ENCODE measurements at regions not wholly inside any gene's neighbourhood (a gene's known extent, or its start where the extent isn't known, plus 50 kb on each side); places are given as distances from the start of the nearest gene placed in this dataset.

DNA sequence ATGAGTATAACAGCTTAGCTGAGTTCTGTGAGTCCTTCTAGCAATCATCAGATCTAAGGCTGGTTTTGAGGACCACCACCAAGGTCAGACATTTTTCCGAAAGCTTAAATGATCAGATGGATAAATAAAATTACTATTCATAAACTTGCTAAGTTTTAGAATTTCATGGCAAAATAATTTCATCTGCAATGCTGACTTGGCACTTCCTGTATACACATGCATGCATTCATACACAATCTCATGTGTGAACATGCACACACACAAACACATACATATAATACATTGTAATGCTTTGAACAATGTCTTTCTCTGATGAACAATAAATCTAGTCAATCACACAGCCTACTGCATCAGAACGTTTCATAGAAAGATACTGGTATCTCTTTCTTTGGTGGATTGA is 1068.3 kb downstream of the HACE1 start:
- DNase-seq (ENCODE audit: low read depth, low spot score), result no peak
- Histone ChIP-seq H3K9ac (ENCODE audit: insufficient read length, low read depth) (no peak overlapping the region), H3K4me3 (ENCODE audit: insufficient read length, low read depth) (no peak overlapping the region), H3K36me3 (ENCODE audit: insufficient read depth, insufficient read length, low read length) (no peaks in the 10 kb centered on the region), H3K4me1 (ENCODE audit: insufficient read depth, insufficient read length) (no peaks in the 10 kb centered on the region), H3K9me3 (ENCODE audit: insufficient read depth, low read length) (no peaks in the 10 kb centered on the region), H3K27me3 (ENCODE audit: insufficient read depth, insufficient read length) (no peaks in the 10 kb centered on the region)
- TF ChIP-seq SUZ12 (IDR thresholded peaks at IDR 0.05; ENCODE audit: extremely low read depth, insufficient read depth, insufficient read length) (no peak), YY1 (IDR thresholded peaks at IDR 0.05; ENCODE audit: insufficient read depth, insufficient read length) (no peak), ZNF274 (IDR thresholded peaks at IDR 0.05; ENCODE audit: low read depth, low read length) (no peak)

DNA sequence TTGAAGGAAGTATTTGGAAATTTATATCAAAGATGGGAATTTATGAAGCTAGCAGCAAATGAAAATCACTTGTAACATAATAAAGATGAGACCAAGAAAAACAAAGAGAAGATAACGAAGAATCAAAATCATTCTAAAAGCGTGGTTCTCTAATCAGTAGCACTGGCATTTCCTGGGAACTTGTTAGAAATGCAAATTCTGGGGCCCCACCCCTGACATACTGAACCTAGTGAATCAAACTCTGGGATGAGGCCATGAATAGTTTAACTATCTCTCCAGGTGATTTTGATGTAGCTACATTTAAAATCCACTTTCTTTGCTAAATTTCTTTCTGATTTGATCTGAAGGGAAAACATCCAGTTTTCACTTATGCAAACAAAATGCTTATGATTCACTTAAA is 1075.6 kb downstream of the HACE1 start:
- TF ChIP-seq YY1 (IDR thresholded peaks at IDR 0.05; ENCODE audit: insufficient read depth, insufficient read length) (no peak), ZNF274 (IDR thresholded peaks at IDR 0.05; ENCODE audit: low read depth, low read length) (no peak), SUZ12 (IDR thresholded peaks at IDR 0.05; ENCODE audit: extremely low read depth, insufficient read depth, insufficient read length) (no peak)
- no peak overlapping the region for H3K9ac ChIP-seq (ENCODE audit: insufficient read length, low read depth)
- H3K27me3 ChIP-seq (ENCODE audit: insufficient read depth, insufficient read length), result no peaks in the 10 kb centered on the region
- no peak overlapping the region for H3K4me3 ChIP-seq (ENCODE audit: insufficient read length, low read depth)
- H3K36me3 ChIP-seq (ENCODE audit: insufficient read depth, insufficient read length, low read length), result no peaks in the 10 kb centered on the region
- no peaks in the 10 kb centered on the region for H3K4me1 ChIP-seq (ENCODE audit: insufficient read depth, insufficient read length)
- no peaks in the 10 kb centered on the region for H3K9me3 ChIP-seq (ENCODE audit: insufficient read depth, low read length)
- peak; percentile 9 for DNase-seq (ENCODE audit: low read depth, low spot score)

DNA sequence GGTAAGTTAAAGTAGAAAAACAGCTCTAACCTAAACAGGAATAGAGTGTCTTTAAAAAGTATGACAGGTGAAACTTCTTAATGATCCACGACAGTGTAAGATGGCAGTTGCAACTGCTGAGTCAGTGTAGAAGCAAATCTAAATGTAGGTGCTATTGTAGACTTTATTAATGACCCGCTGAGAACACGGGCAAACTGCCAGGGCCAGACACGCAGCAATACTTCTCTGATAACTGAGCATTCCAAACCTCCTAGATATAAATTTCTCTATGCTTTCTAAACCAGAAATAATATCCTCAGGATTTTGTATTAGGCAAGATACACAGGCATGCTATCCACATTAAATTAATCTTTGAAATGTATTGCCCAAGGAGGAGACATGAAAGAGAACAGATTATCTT is 1076.4 kb downstream of the HACE1 start:
- no peaks in the 10 kb centered on the region for H3K9me3 ChIP-seq (ENCODE audit: insufficient read depth, low read length)
- no peaks in the 10 kb centered on the region for H3K36me3 ChIP-seq (ENCODE audit: insufficient read depth, insufficient read length, low read length)
- no peak for DNase-seq (ENCODE audit: low read depth, low spot score)
- no peak overlapping the region for H3K4me3 ChIP-seq (ENCODE audit: insufficient read length, low read depth)
- H3K9ac ChIP-seq (ENCODE audit: insufficient read length, low read depth), result no peak overlapping the region
- H3K27me3 ChIP-seq (ENCODE audit: insufficient read depth, insufficient read length), result no peaks in the 10 kb centered on the region
- TF ChIP-seq ZNF274 (IDR thresholded peaks at IDR 0.05; ENCODE audit: low read depth, low read length) (no peak), YY1 (IDR thresholded peaks at IDR 0.05; ENCODE audit: insufficient read depth, insufficient read length) (no peak), SUZ12 (IDR thresholded peaks at IDR 0.05; ENCODE audit: extremely low read depth, insufficient read depth, insufficient read length) (no peak)
- H3K4me1 ChIP-seq (ENCODE audit: insufficient read depth, insufficient read length), result no peaks in the 10 kb centered on the region

DNA sequence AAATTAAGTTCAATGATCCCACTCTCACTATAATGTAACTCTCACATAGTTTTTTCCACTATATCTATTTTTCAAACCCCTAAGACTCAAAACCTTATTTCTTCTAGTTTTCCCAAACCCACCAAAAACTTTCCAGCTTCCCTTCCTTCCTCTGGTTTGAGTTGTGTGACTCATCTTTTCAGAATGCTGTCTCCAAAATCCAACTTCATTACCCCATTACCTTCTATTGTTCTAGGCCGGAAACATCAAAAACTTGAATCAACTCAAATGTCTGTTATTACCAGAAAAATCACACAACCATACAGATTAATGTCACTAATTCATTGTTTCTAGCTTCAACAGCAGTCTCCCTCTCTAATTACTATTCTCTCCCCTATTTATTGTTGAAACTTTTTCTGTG is 1090.3 kb downstream of the HACE1 start:
- no peaks in the 10 kb centered on the region for H3K36me3 ChIP-seq (ENCODE audit: insufficient read depth, insufficient read length, low read length)
- DNase-seq (ENCODE audit: low read depth, low spot score), result no peak
- no peak overlapping the region for H3K9ac ChIP-seq (ENCODE audit: insufficient read length, low read depth)
- H3K4me1 ChIP-seq (ENCODE audit: insufficient read depth, insufficient read length), result no peaks in the 10 kb centered on the region
- H3K27me3 ChIP-seq (ENCODE audit: insufficient read depth, insufficient read length), result no peaks in the 10 kb centered on the region
- no peak overlapping the region for H3K4me3 ChIP-seq (ENCODE audit: insufficient read length, low read depth)
- H3K9me3 ChIP-seq (ENCODE audit: insufficient read depth, low read length), result no peaks in the 10 kb centered on the region
- TF ChIP-seq YY1 (IDR thresholded peaks at IDR 0.05; ENCODE audit: insufficient read depth, insufficient read length), result no peak
- TF ChIP-seq ZNF274 (IDR thresholded peaks at IDR 0.05; ENCODE audit: low read depth, low read length), result no peak
- no peak for TF ChIP-seq SUZ12 (IDR thresholded peaks at IDR 0.05; ENCODE audit: extremely low read depth, insufficient read depth, insufficient read length)

DNA sequence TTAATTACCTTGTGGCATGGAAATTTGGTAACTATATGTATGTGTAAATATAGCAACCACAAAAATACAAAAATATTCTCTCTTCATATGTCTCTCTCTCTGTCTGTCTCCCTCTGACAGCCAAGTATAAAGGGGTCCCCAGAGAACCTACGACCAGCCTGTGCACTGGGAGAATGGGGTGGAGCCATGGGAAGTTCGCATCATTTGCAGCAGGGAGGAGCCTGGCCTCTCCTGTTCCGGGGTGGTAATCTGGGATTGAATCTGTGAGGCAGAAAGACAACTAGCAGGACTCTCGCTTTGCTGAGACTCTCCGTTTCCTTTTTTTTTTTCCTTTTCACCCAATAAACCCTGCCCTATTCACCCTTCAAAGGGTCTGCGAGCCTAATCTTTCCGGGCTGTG is 1109.1 kb downstream of the HACE1 start:
- Histone ChIP-seq H3K9me3 (ENCODE audit: insufficient read depth, low read length) (no peaks in the 10 kb centered on the region), H3K27me3 (ENCODE audit: insufficient read depth, insufficient read length) (no peaks in the 10 kb centered on the region), H3K4me1 (ENCODE audit: insufficient read depth, insufficient read length) (no peaks in the 10 kb centered on the region), H3K4me3 (ENCODE audit: insufficient read length, low read depth) (no peak overlapping the region), H3K36me3 (ENCODE audit: insufficient read depth, insufficient read length, low read length) (no peaks in the 10 kb centered on the region), H3K9ac (ENCODE audit: insufficient read length, low read depth) (no peak overlapping the region)
- no peak for DNase-seq (ENCODE audit: low read depth, low spot score)
- no peak for TF ChIP-seq ZNF274 (IDR thresholded peaks at IDR 0.05; ENCODE audit: low read depth, low read length)
- no peak for TF ChIP-seq SUZ12 (IDR thresholded peaks at IDR 0.05; ENCODE audit: extremely low read depth, insufficient read depth, insufficient read length)
- TF ChIP-seq YY1 (IDR thresholded peaks at IDR 0.05; ENCODE audit: insufficient read depth, insufficient read length), result no peak

DNA sequence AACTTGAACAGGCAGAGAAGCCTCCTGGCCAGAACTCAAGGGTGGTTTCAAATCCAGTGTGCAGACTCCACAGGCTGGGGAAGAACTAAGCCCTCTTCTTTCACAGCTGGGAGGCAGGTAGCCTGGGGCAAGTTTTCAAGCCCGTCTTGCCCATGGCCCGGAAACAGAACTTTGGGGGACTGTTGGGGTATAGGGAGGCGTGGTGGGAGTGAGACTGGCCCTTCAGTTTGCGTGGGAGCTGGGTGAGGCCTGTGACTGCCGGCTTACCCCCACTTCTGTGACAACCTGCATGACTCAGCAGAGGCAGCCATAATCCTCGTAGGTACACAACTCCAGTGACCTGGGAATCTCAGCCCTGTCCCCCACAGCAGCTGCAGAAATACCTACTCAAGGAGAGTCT is 1125.7 kb downstream of the HACE1 start:
- no peak for DNase-seq (ENCODE audit: low read depth, low spot score)
- H3K27me3 ChIP-seq (ENCODE audit: insufficient read depth, insufficient read length), result no peaks in the 10 kb centered on the region
- TF ChIP-seq SUZ12 (IDR thresholded peaks at IDR 0.05; ENCODE audit: extremely low read depth, insufficient read depth, insufficient read length) (no peak), YY1 (IDR thresholded peaks at IDR 0.05; ENCODE audit: insufficient read depth, insufficient read length) (no peak)
- H3K36me3 ChIP-seq (ENCODE audit: insufficient read depth, insufficient read length, low read length), result no peaks in the 10 kb centered on the region
- H3K9me3 ChIP-seq (ENCODE audit: insufficient read depth, low read length), result no peaks in the 10 kb centered on the region
- H3K9ac ChIP-seq (ENCODE audit: insufficient read length, low read depth), result no peak overlapping the region
- no peak overlapping the region for H3K4me3 ChIP-seq (ENCODE audit: insufficient read length, low read depth)
- no peaks in the 10 kb centered on the region for H3K4me1 ChIP-seq (ENCODE audit: insufficient read depth, insufficient read length)

DNA sequence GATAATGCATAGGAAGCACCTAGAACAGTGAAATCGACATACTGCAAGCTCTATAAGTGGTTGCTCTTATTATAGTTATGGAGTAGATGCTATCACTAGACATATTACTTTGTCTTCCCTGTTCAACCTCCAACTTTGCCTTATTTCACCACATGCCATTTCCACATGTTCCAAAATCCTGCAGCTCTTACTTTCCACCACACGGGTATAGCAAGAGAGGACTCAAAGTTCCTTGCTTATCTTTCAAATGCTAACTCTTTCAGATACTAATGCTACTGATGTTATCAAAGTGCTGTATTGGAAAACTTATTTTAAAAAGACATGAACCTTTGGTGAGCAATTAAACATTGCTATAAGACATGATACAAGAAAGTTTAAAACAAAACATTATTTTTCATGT is 1130.1 kb downstream of the HACE1 start:
- TF ChIP-seq SUZ12 (IDR thresholded peaks at IDR 0.05; ENCODE audit: extremely low read depth, insufficient read depth, insufficient read length), result no peak
- TF ChIP-seq YY1 (IDR thresholded peaks at IDR 0.05; ENCODE audit: insufficient read depth, insufficient read length), result no peak
- no peak for TF ChIP-seq ZNF274 (IDR thresholded peaks at IDR 0.05; ENCODE audit: low read depth, low read length)
- DNase-seq (ENCODE audit: low read depth, low spot score), result no peak
- H3K4me3 ChIP-seq (ENCODE audit: insufficient read length, low read depth), result no peak overlapping the region

More for the DNA sequence above, 1130.1 kb downstream of the HACE1 start:
- no peaks in the 10 kb centered on the region for H3K9me3 ChIP-seq (ENCODE audit: insufficient read depth, low read length)
- no peaks in the 10 kb centered on the region for H3K36me3 ChIP-seq (ENCODE audit: insufficient read depth, insufficient read length, low read length)
- no peaks in the 10 kb centered on the region for H3K4me1 ChIP-seq (ENCODE audit: insufficient read depth, insufficient read length)
- no peak overlapping the region for H3K9ac ChIP-seq (ENCODE audit: insufficient read length, low read depth)
- no peaks in the 10 kb centered on the region for H3K27me3 ChIP-seq (ENCODE audit: insufficient read depth, insufficient read length)
